Smooth muscle cell (in vitro differentiated cells): ENCODE measurements at regions not wholly inside any gene's neighbourhood (a gene's known extent, or its start where the extent isn't known, plus 50 kb on each side); places are given as distances from the start of the nearest gene placed in this dataset.

Experiments
- DNase-seq: peaks from one replicate; lab custom pipeline; 2025; ENCODE audit not compliant: unreplicated experiment; lab: John Stamatoyannopoulos, UW
- H2AFZ ChIP-seq: fragments of 200-600 bp; sonication (generic); 2 replicates; pipeline ENCODE4 v1.6.0; 2016; ENCODE audit warnings: antibody characterized with exemption, low read depth, mild to moderate bottlenecking
- H3F3A ChIP-seq: fragments of 200-600 bp; sonication (generic); 2 replicates; pipeline ENCODE4 v1.6.0; 2017; ENCODE audit warnings: antibody characterized with exemption, low read depth
- H3K27ac ChIP-seq: fragments of 200-600 bp; sonication (generic); 2 replicates; pipeline ENCODE4 v1.5.1; 2016; ENCODE audit warnings: low read depth, mild to moderate bottlenecking
- H3K27me3 ChIP-seq: fragments of 200-600 bp; sonication (generic); 2 replicates; pipeline ENCODE4 v1.6.1; 2016; ENCODE audit warnings: low read depth, mild to moderate bottlenecking
- H3K36me3 ChIP-seq: fragments of 200-600 bp; sonication (generic); 2 replicates; pipeline ENCODE4 v1.5.1; 2016; ENCODE audit warnings: low read depth
- H3K4me1 ChIP-seq: fragments of 200-600 bp; sonication (generic); 2 replicates; pipeline ENCODE4 v1.5.1; 2016; ENCODE audit warnings: low read depth
- H3K4me2 ChIP-seq: fragments of 200-600 bp; sonication (generic); 2 replicates; pipeline ENCODE4 v1.6.0; 2016; ENCODE audit warnings: mild to moderate bottlenecking
- H3K4me3 ChIP-seq: fragments of 200-600 bp; sonication (generic); 2 replicates; pipeline ENCODE4 v1.5.1; 2016; ENCODE audit warnings: mild to moderate bottlenecking
- H3K79me2 ChIP-seq: fragments of 200-600 bp; sonication (generic); 2 replicates; pipeline ENCODE4 v1.6.0; 2016; ENCODE audit warnings: low read depth, mild to moderate bottlenecking
- H3K9ac ChIP-seq: fragments of 200-600 bp; sonication (generic); 2 replicates; pipeline ENCODE4 v1.6.0; 2016; ENCODE audit warnings: low read depth
- H3K9me3 ChIP-seq: fragments of 200-600 bp; sonication (generic); replicated peaks from 2 replicates; pipeline ENCODE4 v1.5.1; 2016; ENCODE audit warnings: low read depth
- H4K20me1 ChIP-seq: fragments of 200-600 bp; sonication (generic); 2 replicates; pipeline ENCODE4 v1.6.0; 2016; ENCODE audit warnings: low read depth
- WGBS: methylation state at CpG from one replicate; pipeline ENCODE4 v1.1.7; 2016; ENCODE audit warnings: low lambda C conversion rate; 5-methylcytosine and 5-hydroxymethylcytosine counted together
- TF ChIP-seq, protein P1 (sequence below): fragments of 200-600 bp; sonication (generic); IDR thresholded peaks from 2 replicates; pipeline ENCODE4 v1.5.1; 2017; ENCODE audit warnings: borderline replicate concordance, mild to moderate bottlenecking, antibody characterized with exemption; ENCODE audit not compliant: insufficient read depth, poor library complexity, severe bottlenecking

DNA sequence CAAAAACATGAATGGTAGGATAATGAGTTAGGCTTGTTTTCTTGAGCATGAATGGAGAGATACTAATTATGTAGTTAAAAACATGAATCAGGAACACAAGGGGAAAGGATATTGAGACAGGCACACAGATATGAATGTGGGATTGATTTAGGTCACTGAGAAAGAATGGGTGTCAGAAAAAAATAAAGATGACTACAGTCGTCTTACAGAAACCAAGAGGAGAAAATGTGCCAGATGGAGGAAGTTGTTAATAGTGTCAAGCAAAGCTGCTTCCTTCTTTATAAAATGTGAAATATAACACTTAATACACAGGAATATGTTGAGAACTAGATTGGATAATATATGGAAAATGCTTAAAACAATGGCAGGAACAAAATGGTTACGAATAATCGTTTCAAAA, 173.3 kb upstream of the BET1 start:
- Histone ChIP-seq H4K20me1 (no peaks in the 10 kb centered on the region), H3K9ac (no peak overlapping the region), H2AFZ (no peak overlapping the region), H3K27me3 (no peaks in the 10 kb centered on the region), H3K4me1 (no peaks in the 10 kb centered on the region), H3K4me2 (no peak overlapping the region), H3K27ac (no peak overlapping the region), H3K36me3 (no peaks in the 10 kb centered on the region), H3K4me3 (no peak overlapping the region), H3K79me2 (no peaks in the 10 kb centered on the region), H3F3A (peaks cover 12% of the 10 kb centered on the region), H3K9me3 (no peaks in the 10 kb centered on the region)
- TF ChIP-seq, protein P1, sequence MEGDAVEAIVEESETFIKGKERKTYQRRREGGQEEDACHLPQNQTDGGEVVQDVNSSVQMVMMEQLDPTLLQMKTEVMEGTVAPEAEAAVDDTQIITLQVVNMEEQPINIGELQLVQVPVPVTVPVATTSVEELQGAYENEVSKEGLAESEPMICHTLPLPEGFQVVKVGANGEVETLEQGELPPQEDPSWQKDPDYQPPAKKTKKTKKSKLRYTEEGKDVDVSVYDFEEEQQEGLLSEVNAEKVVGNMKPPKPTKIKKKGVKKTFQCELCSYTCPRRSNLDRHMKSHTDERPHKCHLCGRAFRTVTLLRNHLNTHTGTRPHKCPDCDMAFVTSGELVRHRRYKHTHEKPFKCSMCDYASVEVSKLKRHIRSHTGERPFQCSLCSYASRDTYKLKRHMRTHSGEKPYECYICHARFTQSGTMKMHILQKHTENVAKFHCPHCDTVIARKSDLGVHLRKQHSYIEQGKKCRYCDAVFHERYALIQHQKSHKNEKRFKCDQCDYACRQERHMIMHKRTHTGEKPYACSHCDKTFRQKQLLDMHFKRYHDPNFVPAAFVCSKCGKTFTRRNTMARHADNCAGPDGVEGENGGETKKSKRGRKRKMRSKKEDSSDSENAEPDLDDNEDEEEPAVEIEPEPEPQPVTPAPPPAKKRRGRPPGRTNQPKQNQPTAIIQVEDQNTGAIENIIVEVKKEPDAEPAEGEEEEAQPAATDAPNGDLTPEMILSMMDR = no peak
- DNase-seq = no peak
- 80% methylated on average over 3 of the region's 3 CpGs for WGBS

- H3K36me3 ChIP-seq = no peaks in the 10 kb centered on the region
- no peak overlapping the region for H3K4me3 ChIP-seq
- TF ChIP-seq, protein P1 = no peak
- no peaks in the 10 kb centered on the region for H3K9me3 ChIP-seq
- H3K79me2 ChIP-seq = no peaks in the 10 kb centered on the region
- no peaks in the 10 kb centered on the region for H3K27me3 ChIP-seq
- H4K20me1 ChIP-seq = no peaks in the 10 kb centered on the region
- H3K4me2 ChIP-seq = no peak overlapping the region
- 88% methylated on average over 3 of the region's 3 CpGs for WGBS
- no peak overlapping the region for H2AFZ ChIP-seq
- H3K9ac ChIP-seq = no peak overlapping the region
- peaks cover 7% of the 10 kb centered on the region for H3K4me1 ChIP-seq
- H3F3A ChIP-seq = peaks cover 15% of the 10 kb centered on the region
- no peak overlapping the region for H3K27ac ChIP-seq
- no peak for DNase-seq
Measured at GRCh38 chr7:94178230-94178629, 174.1 kb upstream of the BET1 start.

DNA sequence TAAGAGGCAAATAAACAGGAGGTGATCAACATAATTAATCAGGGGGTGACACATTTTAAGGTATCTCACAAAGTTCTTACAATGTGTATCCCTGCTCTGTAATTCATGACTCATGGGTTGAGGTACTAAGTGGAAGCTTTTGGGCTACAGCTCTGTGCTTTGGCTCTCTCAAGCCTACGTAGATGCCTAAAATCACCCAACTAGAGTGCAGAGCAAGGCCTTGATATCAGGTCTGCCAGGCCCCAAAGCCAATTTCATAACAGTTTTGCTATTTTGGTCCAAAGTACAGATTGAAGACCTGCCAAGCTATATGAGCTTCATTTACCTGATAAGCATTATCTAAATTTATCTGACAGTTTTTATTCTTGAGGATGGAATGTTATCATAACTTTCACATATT, 175.3 kb upstream of the BET1 start:
- no peak for DNase-seq
- TF ChIP-seq, protein P1 = no peak
- Histone ChIP-seq H3F3A (peaks cover 15% of the 10 kb centered on the region), H3K36me3 (no peaks in the 10 kb centered on the region), H4K20me1 (no peaks in the 10 kb centered on the region), H3K4me2 (no peak overlapping the region), H3K27ac (no peak overlapping the region), H3K4me1 (peaks cover 15% of the 10 kb centered on the region), H2AFZ (no peak overlapping the region), H3K79me2 (no peaks in the 10 kb centered on the region), H3K9ac (no peak overlapping the region), H3K27me3 (no peaks in the 10 kb centered on the region), H3K9me3 (no peaks in the 10 kb centered on the region), H3K4me3 (no peak overlapping the region)
- WGBS = 97% methylated on average over 1 of the region's 1 CpG

GRCh38 chr7:94182066-94182465, 177.9 kb upstream of the BET1 start:
- Histone ChIP-seq H3K9ac (peak overlapping the region; percentile 76), H3K79me2 (no peaks in the 10 kb centered on the region), H3K36me3 (no peaks in the 10 kb centered on the region), H3K4me3 (no peak overlapping the region), H3K27me3 (no peaks in the 10 kb centered on the region), H3K4me1 (peaks cover 15% of the 10 kb centered on the region), H3F3A (peaks cover 12% of the 10 kb centered on the region), H4K20me1 (no peaks in the 10 kb centered on the region), H3K9me3 (no peaks in the 10 kb centered on the region), H2AFZ (no peak overlapping the region), H3K4me2 (peak overlapping the region; percentile 29), H3K27ac (peak overlapping the region; percentile 98)
- TF ChIP-seq, protein P1 = no peak
- 13% methylated on average over 1 of the region's 1 CpG for WGBS
- DNase-seq = no peak
